Stimulated activated CD4-positive, alpha-beta T cell treated with anti-CD3 and anti-CD28 coated beads, TNF-alpha, amount 100 ng/mL, for 24 hours (primary cell): ENCODE measurements at regions not wholly inside any gene's neighbourhood (a gene's known extent, or its start where the extent isn't known, plus 50 kb on each side); places are given as distances from the start of the nearest gene placed in this dataset.
A peak's percentile ranks its signal among the peaks of the same experiment; 100 is the strongest.

ENCODE experiments used
- DNase-seq, 3 experiments: peaks; one replicate each; pipeline ENCODE4 v3.0.0-alpha.2; 2020; ENCODE audit warnings: low read depth in 3 of 3

DNA sequence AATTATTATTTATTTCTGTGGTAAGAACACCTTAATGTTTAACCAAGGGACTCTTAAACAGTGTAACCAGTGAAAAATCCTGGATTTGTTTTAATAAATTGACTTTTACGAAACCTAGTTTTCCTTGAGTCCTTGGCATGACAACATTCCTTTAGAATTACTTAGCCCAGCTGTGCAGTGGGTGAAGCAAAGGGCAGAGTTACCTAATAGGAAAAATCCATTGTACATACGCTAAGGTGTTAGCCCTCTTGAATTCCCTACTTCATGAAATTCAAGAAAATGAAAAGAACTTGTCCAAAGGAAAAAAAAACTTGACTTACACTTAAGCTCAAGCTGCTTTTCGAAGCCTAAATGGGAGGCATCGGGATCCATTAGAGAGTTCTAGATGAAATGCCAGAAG is 852.0 kb upstream of the ADAMTS5 start:
- no peak for DNase-seq

DNA sequence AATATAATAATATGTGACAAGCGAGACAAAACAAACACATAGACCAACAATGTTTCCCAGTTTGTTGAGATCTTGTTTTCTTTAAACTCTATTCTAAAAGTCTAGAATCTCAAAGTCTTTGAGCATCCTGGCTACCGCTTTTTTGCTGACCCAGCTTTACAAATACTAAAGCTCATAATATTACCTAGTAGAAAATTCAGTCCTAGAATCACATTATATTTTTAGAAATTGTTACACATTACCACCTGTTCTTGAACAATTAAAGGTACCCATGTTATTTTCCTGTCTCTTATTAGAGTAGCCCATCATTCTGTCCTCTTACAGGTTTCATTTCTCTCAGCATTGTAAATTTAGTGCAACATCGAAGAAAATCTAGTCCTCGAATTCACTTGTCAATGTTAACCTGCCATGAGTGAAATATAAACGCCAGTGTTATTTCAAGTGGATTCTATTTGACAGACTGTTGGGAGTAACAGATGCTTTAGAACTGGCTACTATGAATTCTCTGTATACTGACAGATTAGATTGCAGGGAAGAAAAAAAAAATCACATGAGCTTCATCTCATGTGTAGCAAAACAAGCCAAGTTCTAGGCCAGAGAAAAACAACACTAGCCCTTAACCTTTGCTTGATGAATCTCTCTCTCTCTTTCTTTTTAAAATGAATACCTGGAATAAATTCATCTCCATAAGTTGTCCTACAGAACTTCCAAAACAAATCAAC is 851.2 kb upstream of the ADAMTS5 start:
- DNase-seq = no peak

DNA sequence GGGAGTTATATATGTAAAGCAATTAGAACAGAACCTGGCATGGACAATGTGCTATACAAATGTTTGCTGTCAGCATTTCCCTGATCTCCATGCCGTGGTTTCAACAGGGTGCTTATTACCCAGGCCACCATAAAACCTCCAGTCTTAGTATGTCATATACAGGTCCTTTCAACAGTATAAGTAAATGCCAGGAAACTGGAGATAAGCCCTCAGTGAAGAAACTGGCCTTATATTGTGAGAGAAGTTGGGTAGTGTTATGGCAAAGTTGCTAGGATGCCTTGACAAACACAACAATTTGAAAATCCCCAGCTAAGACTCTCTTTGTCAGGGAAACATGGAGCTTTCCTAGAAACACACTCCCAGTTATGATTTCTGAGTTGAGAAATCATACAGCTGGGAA is 850.2 kb upstream of the ADAMTS5 start:
- no peak for DNase-seq

DNA sequence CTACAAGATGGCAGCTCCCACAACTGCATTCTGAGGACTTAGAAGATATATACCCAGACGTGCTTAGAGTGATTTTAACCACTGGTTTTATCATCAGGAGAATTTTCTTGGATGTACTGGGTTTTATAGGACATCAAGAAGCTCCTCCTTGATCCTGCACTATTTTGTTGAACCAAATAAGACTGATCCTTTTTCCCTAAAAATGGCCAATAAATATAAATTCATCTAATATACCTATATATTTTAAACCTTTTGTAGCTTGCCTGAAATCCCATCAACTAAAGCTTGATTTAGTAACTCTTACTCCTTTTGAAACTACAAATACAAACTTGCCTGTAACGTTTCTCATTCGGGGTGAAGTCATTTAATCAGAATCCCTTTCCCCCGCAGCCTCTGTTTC is 849.4 kb upstream of the ADAMTS5 start:
- no peak for DNase-seq

DNA sequence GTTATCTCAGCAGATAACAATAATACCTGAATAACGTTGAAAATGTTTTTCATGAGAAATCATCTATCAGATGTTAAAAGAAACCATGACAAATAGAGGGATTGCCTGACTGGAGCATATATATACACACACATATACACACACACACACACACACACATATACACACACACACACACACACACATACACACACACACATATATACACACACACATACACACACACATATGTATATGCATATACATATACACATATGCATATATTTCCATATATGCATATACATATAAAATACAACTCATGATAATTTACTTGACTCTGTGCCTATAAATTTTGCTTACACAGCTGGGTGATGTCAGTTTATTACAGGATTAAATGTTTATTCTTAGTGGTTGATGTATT is 847.3 kb upstream of the ADAMTS5 start:
- DNase-seq = no peak

DNA sequence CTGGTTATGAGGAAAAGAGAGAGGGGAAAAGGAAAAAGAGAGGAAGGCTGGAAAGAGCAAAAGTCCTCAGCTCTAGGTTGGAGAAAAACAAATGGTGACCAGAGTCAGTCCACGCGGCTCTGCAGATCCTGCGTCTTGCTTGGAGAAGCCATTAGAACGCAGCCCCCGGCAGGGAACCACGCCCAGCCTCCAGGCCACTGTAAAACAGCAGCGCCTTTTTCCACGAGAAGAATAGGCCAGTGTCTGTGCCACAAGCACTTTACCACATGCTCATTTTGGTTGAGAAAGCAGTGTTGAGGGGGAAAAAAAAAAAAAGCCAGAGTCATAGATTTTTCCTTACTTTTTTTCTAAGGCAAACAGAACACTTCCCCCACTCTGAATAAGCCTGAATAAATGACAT is 846.9 kb upstream of the ADAMTS5 start:
- DNase-seq = no peak

DNA sequence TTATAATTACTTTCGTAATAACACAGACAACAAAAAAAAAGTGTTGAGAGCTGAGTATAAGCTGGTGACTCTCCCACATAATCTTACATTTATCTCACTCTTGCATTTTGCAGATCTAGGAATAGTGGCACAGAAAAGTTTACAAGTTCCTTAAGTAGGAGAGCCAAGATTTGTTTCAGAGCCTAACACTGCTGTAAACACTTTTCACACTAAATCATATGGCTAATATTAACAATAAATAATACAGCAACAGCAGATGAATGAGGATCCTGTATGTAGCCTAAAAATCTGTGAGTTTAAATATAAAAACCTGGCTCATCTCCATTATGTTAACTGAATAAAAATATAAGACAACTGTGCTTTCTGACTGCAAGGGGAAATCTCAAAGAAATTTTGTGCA is 846.5 kb upstream of the ADAMTS5 start:
- no peak for DNase-seq

DNA sequence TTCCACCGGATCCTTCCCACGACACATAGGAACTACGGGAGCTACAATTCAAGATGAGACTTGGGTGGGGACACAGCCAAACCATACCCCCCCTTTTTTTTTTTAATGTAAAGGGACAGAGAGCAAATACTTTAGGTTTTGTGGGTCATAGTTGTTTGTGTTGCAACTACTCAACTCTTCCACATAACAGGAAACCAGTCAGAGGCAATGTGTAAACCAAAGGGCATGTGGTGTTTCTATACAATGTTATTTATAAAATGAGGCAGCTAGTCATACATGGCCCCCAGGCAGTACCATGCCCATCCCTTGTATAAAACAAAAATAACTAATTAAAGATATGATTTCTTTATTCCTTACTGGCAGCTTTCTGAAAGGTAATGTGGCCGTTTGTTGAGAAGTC is 845.4 kb upstream of the ADAMTS5 start:
- no peak for DNase-seq

DNA sequence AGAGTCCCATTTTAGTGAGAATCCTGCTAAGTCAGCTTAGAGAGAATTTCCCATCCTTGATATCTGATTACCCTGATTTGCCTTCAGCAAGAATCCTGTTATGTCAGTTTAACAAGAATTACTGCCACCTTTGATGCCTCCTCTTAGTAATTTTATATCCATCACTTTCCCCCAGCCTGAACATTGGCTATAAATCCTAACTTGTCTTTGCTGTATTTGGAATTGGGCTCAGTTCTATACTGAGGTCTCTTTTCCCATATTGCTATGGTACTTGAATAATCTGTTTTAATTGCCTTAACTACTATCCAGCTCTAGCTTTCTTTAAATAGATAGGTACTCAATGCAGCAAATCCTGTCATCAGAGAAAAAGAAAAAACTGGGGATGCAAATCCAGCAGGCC is 842.0 kb upstream of the ADAMTS5 start:
- DNase-seq = no peak

DNA sequence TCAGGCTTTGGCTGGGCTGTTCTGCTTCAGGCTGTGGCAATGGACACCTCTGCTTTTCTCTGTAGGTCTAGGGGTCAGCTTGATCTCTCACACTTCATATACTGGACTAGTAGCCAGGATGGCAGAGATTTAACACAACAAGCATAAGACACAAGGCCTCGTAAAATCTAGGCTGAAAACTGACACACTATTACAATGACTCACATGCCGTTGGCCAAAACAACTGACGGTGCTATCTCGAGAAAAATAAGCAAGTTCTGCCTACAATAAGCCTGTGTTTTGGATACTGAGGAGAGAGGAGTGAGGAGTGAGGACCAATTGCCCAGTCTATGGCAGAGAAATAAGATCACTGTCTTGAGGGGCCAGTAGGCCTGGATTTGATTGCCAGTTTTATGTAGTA is 840.7 kb upstream of the ADAMTS5 start:
- DNase-seq = no peak

DNA sequence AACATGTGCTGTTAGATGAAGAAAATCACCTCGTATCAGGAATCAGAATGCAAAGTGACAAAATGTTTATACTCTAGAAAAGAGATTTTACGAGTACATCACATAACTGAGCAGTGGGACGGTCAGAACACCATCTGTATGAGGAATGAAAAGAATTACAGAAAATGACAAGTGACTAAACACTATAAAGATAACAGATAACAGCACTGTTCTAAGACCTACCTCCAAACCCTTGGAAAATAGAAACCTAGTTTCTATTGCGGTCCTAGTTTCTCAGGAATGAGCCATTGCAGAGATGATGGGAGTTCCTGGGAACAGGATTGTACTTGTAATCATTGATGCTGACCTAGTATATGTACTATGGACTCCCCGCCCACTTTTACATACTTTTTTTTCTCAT is 839.4 kb upstream of the ADAMTS5 start:
- DNase-seq = no peak

DNA sequence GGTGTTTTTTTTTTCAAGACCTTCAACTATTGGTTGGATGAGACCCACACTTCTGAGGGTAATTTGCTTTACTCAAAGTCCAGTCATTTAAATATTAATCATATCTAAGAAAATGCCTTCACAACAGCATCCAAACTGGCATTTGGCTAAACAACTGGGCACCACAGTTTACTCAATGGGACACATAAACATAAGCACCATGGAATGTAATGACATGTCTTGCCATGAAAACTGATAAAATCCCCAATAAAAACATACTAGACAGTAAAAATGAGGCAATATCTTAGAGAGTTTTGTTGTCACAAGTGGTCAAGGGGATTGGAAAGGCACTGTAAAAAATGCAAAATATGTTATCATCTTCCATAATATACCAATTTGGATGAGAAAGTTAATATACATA is 838.8 kb upstream of the ADAMTS5 start:
- DNase-seq = no peak

DNA sequence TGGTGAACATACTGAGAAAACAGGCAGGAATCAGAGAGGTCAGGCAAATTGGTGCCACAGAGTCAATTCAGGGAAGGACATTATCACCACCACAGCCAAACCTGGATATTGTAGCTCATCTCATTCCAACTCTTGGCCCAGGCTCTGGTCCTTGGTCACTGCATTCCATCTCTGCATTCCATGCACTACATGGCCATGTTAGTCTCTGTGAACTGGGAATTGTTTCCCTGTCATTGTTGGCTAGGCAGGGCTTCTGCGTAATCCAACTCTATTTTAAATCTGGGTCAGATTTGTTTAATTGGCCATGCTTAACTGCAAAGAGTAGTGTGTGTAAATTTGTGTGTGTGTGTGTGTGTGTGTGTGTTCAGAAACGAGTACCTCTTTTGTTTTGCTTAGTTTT is 837.6 kb upstream of the ADAMTS5 start:
- no peak for DNase-seq

DNA sequence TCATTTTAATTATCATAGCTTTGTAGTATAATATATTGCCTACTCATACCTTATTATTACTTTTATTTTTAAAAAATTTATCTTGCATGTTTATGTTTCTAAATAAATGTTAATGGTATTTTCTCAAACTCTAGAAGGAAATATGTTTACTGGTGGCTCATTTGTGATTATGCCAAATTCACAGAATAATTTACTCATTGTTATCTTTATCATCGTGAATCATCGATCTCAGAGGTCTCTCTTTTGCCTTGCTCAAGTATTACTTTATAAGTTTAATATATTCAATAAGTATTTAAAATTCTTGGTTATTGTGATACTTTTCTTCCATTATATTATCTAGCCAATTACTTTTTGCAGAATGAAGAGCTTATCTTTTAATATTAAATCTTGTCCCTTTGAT is 836.7 kb upstream of the ADAMTS5 start:
- no peak for DNase-seq

DNA sequence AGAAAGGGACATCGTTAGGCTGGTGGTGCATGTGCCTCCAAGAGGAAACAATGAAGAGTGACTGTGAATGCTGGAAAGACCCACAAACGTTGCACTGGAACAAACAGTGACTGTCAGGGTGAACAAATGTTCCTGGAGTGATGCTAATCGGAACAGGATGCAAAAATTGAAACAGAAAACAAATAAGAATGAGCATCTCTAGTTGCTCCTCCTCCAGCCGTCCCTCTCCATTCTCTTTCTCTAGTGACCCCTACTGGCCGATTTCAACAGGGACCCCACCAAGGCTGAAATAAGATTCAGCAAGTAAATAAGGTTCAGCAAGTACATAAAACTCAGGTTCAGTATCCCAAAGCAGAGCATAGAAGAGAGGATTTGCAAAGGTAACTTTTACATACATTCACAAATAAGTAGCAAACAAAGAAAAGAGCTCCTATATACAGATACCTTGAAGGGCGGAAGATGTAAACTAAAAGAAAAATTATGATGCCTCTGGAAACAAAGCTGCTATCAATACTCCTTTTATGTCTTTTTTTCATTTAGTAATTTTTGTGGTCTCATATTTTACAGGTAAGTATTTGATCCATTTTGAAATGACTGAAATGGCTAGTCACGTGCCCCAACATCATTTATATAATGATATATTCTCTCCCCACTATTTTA is 836.1 kb upstream of the ADAMTS5 start:
- DNase-seq = peak in 1 of 3 experiments; percentile 1

DNA sequence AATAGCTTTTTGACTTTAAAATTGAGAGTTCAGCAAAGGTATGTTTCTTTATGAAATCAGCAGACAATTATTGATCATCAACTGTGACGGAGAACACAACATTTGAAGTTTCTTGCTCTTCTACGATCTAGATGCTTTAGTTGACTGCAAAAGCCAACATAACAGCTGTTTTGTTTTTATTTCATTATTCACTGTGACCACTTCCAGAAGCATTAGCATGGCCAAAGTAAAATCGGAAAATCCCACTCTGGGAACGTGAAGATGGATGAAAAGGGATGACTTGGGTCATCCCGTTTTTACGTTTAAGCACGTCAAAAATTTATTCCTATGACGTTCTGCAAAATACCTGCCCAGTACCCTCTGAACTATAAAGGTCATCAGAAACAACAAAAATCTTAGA is 833.0 kb upstream of the ADAMTS5 start:
- DNase-seq = no peak

DNA sequence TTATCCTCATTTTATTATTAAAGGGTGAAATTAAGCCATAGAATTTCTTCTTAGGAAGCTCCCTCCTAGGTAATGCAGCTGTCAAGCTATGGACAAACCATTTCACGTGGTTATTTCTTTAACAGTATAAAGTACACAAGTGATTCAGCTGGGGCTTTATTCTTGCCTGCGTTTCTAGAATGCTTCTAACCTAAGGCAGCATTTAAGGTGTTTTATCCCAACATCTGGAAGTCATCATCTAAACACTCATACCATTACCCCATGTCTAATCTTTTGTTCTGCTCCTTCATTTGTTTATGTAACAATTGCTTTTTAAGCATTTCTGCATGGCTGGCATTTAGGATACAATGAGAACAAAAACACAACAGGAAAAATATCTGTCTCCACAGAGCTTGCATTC is 829.2 kb upstream of the ADAMTS5 start:
- no peak for DNase-seq

DNA sequence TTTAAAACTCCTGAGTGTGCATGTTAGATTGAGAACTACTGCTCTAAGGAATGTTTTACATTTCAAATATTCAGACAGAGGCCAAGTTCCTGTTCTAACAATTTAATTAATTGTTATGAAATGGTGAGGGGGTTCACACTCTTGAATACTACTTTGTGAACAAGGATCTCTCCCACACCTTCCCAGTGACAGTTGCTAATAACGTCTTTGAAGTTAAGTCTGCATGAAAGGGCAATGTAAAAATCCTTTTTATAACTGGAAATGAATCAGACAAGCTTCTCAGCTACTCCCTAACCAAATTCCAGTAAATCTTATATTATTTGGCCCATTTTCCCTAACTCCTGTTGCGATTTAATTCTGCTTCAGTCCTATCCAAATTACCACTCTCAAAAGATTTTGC is 828.5 kb upstream of the ADAMTS5 start:
- no peak for DNase-seq

DNA sequence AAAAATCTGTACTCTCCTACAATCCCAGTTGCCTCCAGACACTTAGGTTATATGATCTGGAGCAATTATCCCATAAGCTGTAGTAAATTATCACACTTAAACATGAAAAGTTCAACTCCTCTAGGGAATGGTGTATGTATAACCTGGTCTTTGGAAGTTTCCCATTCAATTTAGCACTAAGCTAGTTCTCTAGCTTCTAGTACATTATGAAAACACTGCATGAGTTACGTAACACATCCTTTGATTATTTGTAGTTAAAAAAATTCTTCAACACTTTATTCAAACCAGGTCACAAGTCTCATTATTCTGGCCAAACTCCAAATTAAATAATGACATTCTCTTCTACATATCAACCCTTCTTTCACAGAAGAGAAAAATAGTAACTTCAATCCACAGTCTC is 827.0 kb upstream of the ADAMTS5 start:
- no peak for DNase-seq

DNA sequence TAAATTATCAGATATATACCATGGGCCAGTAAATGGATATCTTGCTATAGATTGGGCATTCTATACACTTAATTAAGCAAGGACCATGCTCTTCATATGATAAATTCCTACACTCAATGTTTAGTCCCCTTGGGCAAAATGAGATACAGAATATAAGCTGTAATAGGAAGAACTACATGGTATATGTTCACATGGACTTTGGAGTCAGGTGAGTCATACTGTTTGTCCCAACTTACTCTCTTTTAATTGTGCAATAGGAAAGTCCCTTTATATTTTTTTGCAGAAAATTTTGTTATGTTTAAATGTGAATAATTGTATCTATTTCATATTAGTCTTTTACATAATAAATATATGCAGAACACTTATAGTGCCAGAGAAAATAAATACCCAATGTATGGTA is 820.2 kb upstream of the ADAMTS5 start:
- no peak for DNase-seq

DNA sequence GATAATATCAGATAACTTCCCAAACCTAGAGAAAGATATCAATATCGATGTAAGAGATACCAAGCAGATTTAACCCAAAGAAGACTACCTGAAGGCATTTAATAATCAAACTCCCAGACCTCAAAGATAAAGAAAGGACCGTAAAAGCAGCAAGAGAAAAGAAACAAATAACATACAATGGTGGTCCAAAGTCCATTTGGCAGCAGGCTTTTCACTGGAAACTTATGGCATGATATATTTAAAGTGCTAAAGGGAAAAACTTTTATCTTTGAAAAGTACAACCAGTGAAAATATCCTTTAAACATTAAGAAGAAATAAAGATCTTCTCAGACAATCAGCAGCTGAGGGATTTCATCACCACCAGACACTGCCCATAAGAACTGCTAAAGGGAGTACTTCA is 812.7 kb upstream of the ADAMTS5 start:
- no peak for DNase-seq

DNA sequence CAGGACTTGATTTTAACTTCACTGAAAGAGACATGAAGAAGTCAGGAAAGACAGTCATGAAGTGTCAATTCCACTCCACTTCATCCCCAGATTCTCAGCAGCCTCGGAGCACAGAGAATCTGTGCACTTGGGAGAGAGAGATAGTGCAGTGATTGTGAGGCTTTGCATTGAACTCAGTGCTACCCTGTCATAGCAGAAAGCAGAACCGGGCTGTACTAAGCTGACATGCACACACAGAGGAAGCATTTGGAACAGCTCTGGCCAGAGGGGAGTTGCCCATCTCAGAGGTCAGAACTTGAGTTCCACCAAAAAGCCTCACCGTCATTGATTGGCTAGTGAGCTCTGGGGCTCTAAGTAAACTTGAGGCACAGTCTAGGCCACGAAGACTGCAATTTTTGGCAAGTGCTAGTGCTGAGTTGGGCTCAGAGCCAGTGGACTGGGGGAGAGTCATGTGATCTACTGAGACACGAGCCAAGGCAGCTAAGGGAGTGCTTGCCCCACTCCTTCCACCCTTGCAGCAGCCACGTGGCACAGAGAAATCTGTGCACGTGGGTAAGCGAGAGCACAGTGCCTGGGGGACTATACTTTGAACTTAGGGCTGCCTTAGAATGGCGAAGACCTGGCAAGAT is 810.2 kb upstream of the ADAMTS5 start:
- no peak for DNase-seq

DNA sequence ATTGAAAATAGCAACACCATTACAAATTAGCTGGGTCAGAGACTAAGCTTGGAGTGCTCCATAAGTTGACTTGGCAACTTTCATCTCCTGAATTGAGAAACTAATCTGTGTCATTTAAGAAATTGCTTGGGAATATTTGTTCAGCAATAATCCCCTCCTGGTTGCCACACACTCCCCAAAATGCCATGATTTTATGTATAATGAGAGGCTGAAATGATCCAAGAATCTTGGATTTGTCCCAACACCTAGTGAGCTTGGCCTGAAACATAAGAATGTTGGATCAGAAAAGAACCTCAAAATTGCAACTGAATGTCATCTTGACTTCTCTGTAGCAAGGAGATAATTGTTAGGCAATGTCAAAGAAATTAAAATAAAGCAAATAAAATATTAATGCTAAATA is 805.9 kb upstream of the ADAMTS5 start:
- DNase-seq = no peak
